Breast epithelium (tissue), 4 donors: ENCODE measurements at regions not wholly inside any gene's neighbourhood (a gene's known extent, or its start where the extent isn't known, plus 50 kb on each side); places are given as distances from the start of the nearest gene placed in this dataset.

Experiments
- DNase-seq, 2 donors: peaks; one replicate each; pipeline ENCODE4 v3.0.0-alpha.2; 2019; ENCODE audit warnings: low spot score in 2 of 2
- H3K27ac ChIP-seq, 2 donors: fragments of 200-600 bp; sonication (generic) in 1 of 2; one replicate each; pipeline ENCODE4 v1.5.1; 2016 to 2019; ENCODE audit warnings: mild to moderate bottlenecking in 1 of 2
- H3K27me3 ChIP-seq, 2 donors: fragments of 200-600 bp; sonication (generic) in 1 of 2; one replicate each; pipeline versions ENCODE4 v1.5.1 to v1.6.0; 2017 to 2019; ENCODE audit warnings: control low read depth in 1 of 2, mild to moderate bottlenecking in 1 of 2
- H3K36me3 ChIP-seq: fragments of 200-600 bp; one replicate; pipeline ENCODE4 v1.5.1; 2019
- H3K4me1 ChIP-seq, 2 donors: fragments of 200-600 bp; sonication (generic); one replicate each; pipeline ENCODE4 v1.5.1; 2016 to 2019; ENCODE audit warnings: control low read depth in 1 of 2
- H3K4me3 ChIP-seq, 3 donors: fragments of 200-600 bp; sonication (generic); 1 replicate in 2 of 3; 2 replicates in 1 of 3; pipeline ENCODE4 v1.5.1; 2016 to 2019; ENCODE audit warnings: mild to moderate bottlenecking in 3 of 3, moderate library complexity in 2 of 3
- H3K9me3 ChIP-seq, 2 donors: fragments of 200-600 bp; sonication (generic) in 1 of 2; one replicate each; pipeline ENCODE4 v1.5.1; 2016 to 2019; ENCODE audit warnings: control low read depth in 1 of 2
- POLR2A ChIP-seq: fragments of 450-650 bp; IDR thresholded peaks from one replicate; pipeline ENCODE4 v1.6.1; 2016; ENCODE audit warnings: antibody characterized with exemption, mild to moderate bottlenecking, moderate library complexity
- POLR2AphosphoS5 ChIP-seq, 3 donors: sonication (generic); formaldehyde crosslinking; IDR thresholded peaks; one replicate each; pipeline ENCODE4 v1.6.1; 2017; ENCODE audit warnings: antibody characterized with exemption in 3 of 3
- intact Hi-C: fragments of 100-400 bp; cut with DNase I; formaldehyde crosslinking; loops from one replicate; pipeline ENCODE4 v1.15.1; 2023; ENCODE audit warnings: low total_unique reads
- TF ChIP-seq, protein P1 (sequence below), 3 donors: fragments of 450-650 bp; IDR thresholded peaks; one replicate each; pipeline ENCODE4 v1.5.1; 2016 to 2017; ENCODE audit warnings: antibody characterized with exemption in 3 of 3, mild to moderate bottlenecking in 3 of 3, moderate library complexity in 3 of 3

GRCh38 chr2:142722086-142722485 is 155.4 kb upstream of the KYNU start:
- intact Hi-C loops = no loop called here
- TF ChIP-seq, protein P1, sequence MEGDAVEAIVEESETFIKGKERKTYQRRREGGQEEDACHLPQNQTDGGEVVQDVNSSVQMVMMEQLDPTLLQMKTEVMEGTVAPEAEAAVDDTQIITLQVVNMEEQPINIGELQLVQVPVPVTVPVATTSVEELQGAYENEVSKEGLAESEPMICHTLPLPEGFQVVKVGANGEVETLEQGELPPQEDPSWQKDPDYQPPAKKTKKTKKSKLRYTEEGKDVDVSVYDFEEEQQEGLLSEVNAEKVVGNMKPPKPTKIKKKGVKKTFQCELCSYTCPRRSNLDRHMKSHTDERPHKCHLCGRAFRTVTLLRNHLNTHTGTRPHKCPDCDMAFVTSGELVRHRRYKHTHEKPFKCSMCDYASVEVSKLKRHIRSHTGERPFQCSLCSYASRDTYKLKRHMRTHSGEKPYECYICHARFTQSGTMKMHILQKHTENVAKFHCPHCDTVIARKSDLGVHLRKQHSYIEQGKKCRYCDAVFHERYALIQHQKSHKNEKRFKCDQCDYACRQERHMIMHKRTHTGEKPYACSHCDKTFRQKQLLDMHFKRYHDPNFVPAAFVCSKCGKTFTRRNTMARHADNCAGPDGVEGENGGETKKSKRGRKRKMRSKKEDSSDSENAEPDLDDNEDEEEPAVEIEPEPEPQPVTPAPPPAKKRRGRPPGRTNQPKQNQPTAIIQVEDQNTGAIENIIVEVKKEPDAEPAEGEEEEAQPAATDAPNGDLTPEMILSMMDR (IDR thresholded peaks at IDR 0.05) = no peak
- no peak for TF ChIP-seq POLR2A
- TF ChIP-seq POLR2AphosphoS5 (IDR thresholded peaks at IDR 0.05) = no peak
- DNase-seq = no peak
- H3K9me3 ChIP-seq = no peaks in the 10 kb centered on the region
- no peak overlapping the region for H3K27ac ChIP-seq
- no peak overlapping the region for H3K4me3 ChIP-seq
- H3K4me1 ChIP-seq = no peaks in the 10 kb centered on the region
- no peaks in the 10 kb centered on the region for H3K27me3 ChIP-seq
- no peaks in the 10 kb centered on the region for H3K36me3 ChIP-seq

DNA sequence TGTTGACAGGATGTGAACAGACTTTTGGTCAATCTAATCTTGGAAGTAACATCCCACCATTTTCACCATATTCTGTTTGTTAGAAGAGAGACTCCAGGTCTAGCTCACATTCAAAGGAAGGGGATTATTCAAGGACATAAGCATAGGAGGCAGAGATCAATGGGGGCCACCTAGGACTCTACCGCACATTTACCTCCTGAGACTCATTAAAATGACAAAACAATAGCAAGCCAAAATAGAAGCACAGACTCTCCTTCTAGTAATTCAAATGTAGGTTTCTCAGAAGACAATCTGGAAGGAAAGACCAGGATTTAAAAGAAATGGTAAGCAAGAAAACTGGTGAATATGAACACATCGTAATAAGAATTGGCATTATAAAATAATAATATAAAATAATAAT is 156.4 kb upstream of the KYNU start:
- no peaks in the 10 kb centered on the region for H3K9me3 ChIP-seq
- TF ChIP-seq POLR2AphosphoS5 (IDR thresholded peaks at IDR 0.05) (no peak), POLR2A (no peak)
- TF ChIP-seq, protein P1 (IDR thresholded peaks at IDR 0.05) = no peak
- no peaks in the 10 kb centered on the region for H3K27me3 ChIP-seq
- H3K4me1 ChIP-seq = no peaks in the 10 kb centered on the region
- H3K27ac ChIP-seq = no peak overlapping the region
- no peak for DNase-seq
- intact Hi-C loops = no loop called here
- no peak overlapping the region for H3K4me3 ChIP-seq
- H3K36me3 ChIP-seq = no peaks in the 10 kb centered on the region

GRCh38 chr2:142718576-142719155 is 158.8 kb upstream of the KYNU start:
- TF ChIP-seq POLR2AphosphoS5 (IDR thresholded peaks at IDR 0.05) = no peak
- TF ChIP-seq, protein P1 (IDR thresholded peaks at IDR 0.05) = no peak
- intact Hi-C loops = no loop called here
- no peak overlapping the region for H3K27ac ChIP-seq

DNA sequence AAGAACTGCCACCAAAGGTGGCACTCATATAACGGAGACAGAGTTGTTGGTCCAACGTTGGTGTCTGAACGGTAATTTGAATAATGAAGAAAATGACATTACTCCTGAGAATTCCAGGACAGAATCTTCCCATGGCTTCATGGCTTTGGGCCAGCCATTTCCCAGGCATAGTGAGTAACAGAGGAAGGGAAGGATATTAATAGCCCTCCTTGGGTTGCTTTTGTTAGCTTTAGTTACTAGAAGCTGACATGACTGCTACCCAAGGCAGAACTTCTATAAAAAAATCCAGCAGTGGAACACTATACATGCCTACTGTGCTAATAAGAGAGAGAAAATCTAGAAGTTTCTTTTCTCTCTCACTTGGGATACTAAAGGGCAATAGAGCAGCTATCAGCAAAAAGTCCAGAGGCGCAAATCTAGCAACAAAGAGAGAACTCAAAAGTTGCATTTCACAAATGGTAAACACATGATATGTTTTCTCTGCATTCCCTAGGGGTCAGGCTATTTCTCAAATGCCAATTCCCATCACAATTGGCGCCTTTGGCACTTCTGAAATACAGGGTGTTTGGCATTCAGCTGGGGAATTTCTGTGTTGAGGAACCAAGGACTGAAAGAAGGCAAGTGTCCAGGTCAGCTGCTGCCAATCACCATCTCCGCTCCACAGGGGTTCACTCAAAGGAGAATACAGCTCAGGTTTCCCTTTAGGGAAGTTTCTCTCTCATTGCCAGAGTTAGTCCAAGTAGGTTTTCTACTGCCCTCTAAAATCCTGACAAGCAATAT is 160.8 kb upstream of the KYNU start:
- intact Hi-C loops = no loop called here
- Histone ChIP-seq H3K4me3 (peak overlapping the region in 1 of 3 donors; percentile 23), H3K27me3 (no peaks in the 10 kb centered on the region), H3K9me3 (no peaks in the 10 kb centered on the region), H3K36me3 (no peaks in the 10 kb centered on the region), H3K4me1 (no peaks in the 10 kb centered on the region), H3K27ac (peak overlapping the region; percentile 16 to 66)
- DNase-seq = no peak
- TF ChIP-seq, protein P1 (IDR thresholded peaks at IDR 0.05) = no peak
- TF ChIP-seq POLR2AphosphoS5 (IDR thresholded peaks at IDR 0.05) (no peak), POLR2A (no peak)

More at GRCh38 chr2:142718576-142719155, 158.8 kb upstream of the KYNU start:
- Histone ChIP-seq H3K36me3 (no peaks in the 10 kb centered on the region), H3K27me3 (no peaks in the 10 kb centered on the region), H3K4me1 (no peaks in the 10 kb centered on the region), H3K9me3 (no peaks in the 10 kb centered on the region), H3K4me3 (no peak overlapping the region)
- DNase-seq = no peak

DNA sequence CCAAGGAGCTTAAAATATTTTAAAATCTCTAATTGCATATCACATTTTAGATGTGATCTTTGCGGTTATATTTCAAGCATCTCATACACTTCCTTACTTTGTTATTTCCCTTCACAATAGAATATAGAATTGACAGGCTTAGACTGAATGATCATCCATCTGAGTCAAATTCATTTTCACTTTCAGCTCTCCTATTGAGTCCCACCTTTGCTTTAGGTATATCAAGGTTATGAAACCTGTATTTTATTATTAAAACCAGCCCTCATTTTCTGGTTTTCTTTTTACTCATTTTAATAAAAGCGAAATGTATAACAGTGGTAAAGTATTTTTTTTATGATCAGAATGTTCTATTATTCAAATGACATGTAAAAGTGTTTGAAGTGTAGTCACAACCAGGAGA is 162.9 kb upstream of the KYNU start:
- no peaks in the 10 kb centered on the region for H3K9me3 ChIP-seq
- no peaks in the 10 kb centered on the region for H3K36me3 ChIP-seq
- intact Hi-C loops = loop anchor here (5.0 kb wide), 1 partner anchor 103 kb away; no protein-coding TSS in a partner anchor
- no peaks in the 10 kb centered on the region for H3K4me1 ChIP-seq
- H3K4me3 ChIP-seq = no peak overlapping the region
- no peak overlapping the region for H3K27ac ChIP-seq
- no peaks in the 10 kb centered on the region for H3K27me3 ChIP-seq
- DNase-seq = no peak
- TF ChIP-seq POLR2A (no peak), POLR2AphosphoS5 (IDR thresholded peaks at IDR 0.05) (no peak)
- TF ChIP-seq, protein P1 (IDR thresholded peaks at IDR 0.05) = no peak
